Keratinocyte (primary cell): ENCODE measurements at regions not wholly inside any gene's neighbourhood (a gene's known extent, or its start where the extent isn't known, plus 50 kb on each side); places are given as distances from the start of the nearest gene placed in this dataset.

Source experiments
- DNase-seq: peaks from one replicate; pipeline ENCODE4 v3.0.0-alpha.2; 2011; ENCODE audit warnings: low read depth, missing footprints, low spot score
- FAIRE-seq: peaks from 2 replicates; lab custom pipeline; 2011; peaks lifted over from hg19 to GRCh38; lab: Jason Lieb, UNC
- H2AFZ ChIP-seq: 2 replicates; pipeline ENCODE4 v1.6.0; 2012; ENCODE audit warnings: low read length, control low read depth, inconsistent platforms; ENCODE audit not compliant: control insufficient read depth
- H3K27ac ChIP-seq: 2 replicates; pipeline ENCODE4 v1.5.1; 2011; ENCODE audit warnings: low read length; ENCODE audit not compliant: control insufficient read depth, insufficient read depth
- H3K27me3 ChIP-seq: 3 replicates; pipeline ENCODE4 v1.6.0; 2011; ENCODE audit warnings: low read length; ENCODE audit not compliant: control insufficient read depth, insufficient read depth; ENCODE audit errors: extremely low read depth
- H3K36me3 ChIP-seq, 2 experiments: 2 replicates in 1 of 2; 3 replicates in 1 of 2; pipeline ENCODE4 v1.5.1; 2011; ENCODE audit warnings: low read length in 2 of 2, mild to moderate bottlenecking in 1 of 2; ENCODE audit not compliant: control insufficient read depth in 2 of 2, insufficient read depth in 2 of 2; ENCODE audit errors: extremely low read depth in 1 of 2
- H3K4me1 ChIP-seq: 3 replicates; pipeline ENCODE4 v1.5.1; 2011; ENCODE audit warnings: low read length; ENCODE audit not compliant: control insufficient read depth, insufficient read depth; ENCODE audit errors: extremely low read depth
- H3K4me2 ChIP-seq: 3 replicates; pipeline ENCODE4 v1.6.0; 2011; ENCODE audit warnings: low read depth, low read length; ENCODE audit not compliant: control insufficient read depth, insufficient read depth; ENCODE audit errors: extremely low read depth
- H3K4me3 ChIP-seq, 3 experiments: fragments of 200-600 bp in 1 of 3; sonication (generic) in 1 of 3; 2 replicates in 2 of 3; 3 replicates in 1 of 3; pipeline ENCODE4 v1.5.1; 2011 to 2016; ENCODE audit warnings: low read length in 3 of 3, mild to moderate bottlenecking in 3 of 3, control low read depth in 2 of 3, inconsistent platforms in 1 of 3, low read depth in 1 of 3, mixed read lengths in 1 of 3, mixed run types in 1 of 3, moderate library complexity in 1 of 3; ENCODE audit not compliant: control insufficient read depth in 2 of 3, insufficient read depth in 2 of 3; ENCODE audit errors: extremely low read depth in 1 of 3
- H3K79me2 ChIP-seq: 2 replicates; pipeline ENCODE4 v1.6.0; 2012; ENCODE audit warnings: low read length; ENCODE audit not compliant: control insufficient read depth, insufficient read depth
- H3K9ac ChIP-seq: 3 replicates; pipeline ENCODE4 v1.6.0; 2011; ENCODE audit warnings: low read length; ENCODE audit not compliant: control insufficient read depth, insufficient read depth; ENCODE audit errors: extremely low read depth
- H3K9me1 ChIP-seq: 3 replicates; pipeline ENCODE4 v1.6.0; 2011; ENCODE audit warnings: low read length; ENCODE audit not compliant: control insufficient read depth, insufficient read depth; ENCODE audit errors: extremely low read depth
- H3K9me3 ChIP-seq: 2 replicates; pipeline ENCODE4 v1.5.1; 2012; ENCODE audit warnings: low read depth, low read length; ENCODE audit not compliant: control insufficient read depth
- H4K20me1 ChIP-seq: 3 replicates; pipeline ENCODE4 v1.6.0; 2011; ENCODE audit warnings: low read length; ENCODE audit not compliant: control insufficient read depth, insufficient read depth; ENCODE audit errors: extremely low read depth
- EZH2 ChIP-seq: IDR thresholded peaks from one replicate; pipeline ENCODE4 v1.6.1; 2012; ENCODE audit warnings: inconsistent platforms, mild to moderate bottlenecking, low read length, moderate library complexity
- dilution Hi-C: fragments of 300-500 bp; cut with MboI; formaldehyde crosslinking; loops from one replicate; pipeline ENCODE4 v1.7.0; 2020; ENCODE audit warnings: low sequenced_read_pairs; ENCODE audit not compliant: extremely low pct_ligation_motif_present
- TF ChIP-seq, protein P1 (sequence below), 3 experiments: IDR thresholded peaks in 1 of 3; conservative IDR thresholded peaks in 1 of 3; optimal IDR thresholded peaks in 1 of 3; 2 replicates in 2 of 3; 3 replicates in 1 of 3; pipeline versions ENCODE3 to v1.5.1; 2011; ENCODE audit warnings: low read length in 3 of 3, mild to moderate bottlenecking in 3 of 3, moderate library complexity in 2 of 3, control low read depth in 1 of 3, inconsistent platforms in 1 of 3; ENCODE audit not compliant: insufficient read depth in 2 of 3; ENCODE audit errors: extremely low read depth in 1 of 3

DNA sequence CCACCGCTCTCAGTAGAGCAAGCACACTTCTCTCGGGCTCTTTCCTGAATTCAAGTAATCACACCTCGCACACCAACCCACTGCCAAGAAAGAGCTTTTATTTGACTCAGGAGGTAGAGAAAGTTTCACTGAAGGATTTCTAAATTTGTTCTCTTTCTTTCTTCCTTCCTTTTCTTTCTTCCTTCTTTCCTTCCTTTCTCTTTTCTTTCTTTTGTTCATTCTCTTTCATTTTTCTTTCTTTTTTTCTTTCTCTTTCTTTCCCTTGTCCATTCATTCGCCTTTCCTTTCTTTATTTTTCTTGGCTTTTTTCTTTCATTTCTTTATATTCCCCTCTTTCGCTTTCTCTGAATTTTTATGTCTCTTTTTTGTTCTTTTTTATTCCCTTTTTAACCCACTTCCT lies 300.1 kb downstream of the ENC1 start:
- no peak overlapping the region for H2AFZ ChIP-seq
- H3K9me3 ChIP-seq = no peaks in the 10 kb centered on the region
- FAIRE-seq = no peak
- no peaks in the 10 kb centered on the region for H3K36me3 ChIP-seq
- H3K4me1 ChIP-seq = peaks cover 14% of the 10 kb centered on the region
- DNase-seq = no peak
- dilution Hi-C loops = no loop called here
- no peaks in the 10 kb centered on the region for H3K79me2 ChIP-seq
- H3K27me3 ChIP-seq = no peaks in the 10 kb centered on the region
- TF ChIP-seq, protein P1, sequence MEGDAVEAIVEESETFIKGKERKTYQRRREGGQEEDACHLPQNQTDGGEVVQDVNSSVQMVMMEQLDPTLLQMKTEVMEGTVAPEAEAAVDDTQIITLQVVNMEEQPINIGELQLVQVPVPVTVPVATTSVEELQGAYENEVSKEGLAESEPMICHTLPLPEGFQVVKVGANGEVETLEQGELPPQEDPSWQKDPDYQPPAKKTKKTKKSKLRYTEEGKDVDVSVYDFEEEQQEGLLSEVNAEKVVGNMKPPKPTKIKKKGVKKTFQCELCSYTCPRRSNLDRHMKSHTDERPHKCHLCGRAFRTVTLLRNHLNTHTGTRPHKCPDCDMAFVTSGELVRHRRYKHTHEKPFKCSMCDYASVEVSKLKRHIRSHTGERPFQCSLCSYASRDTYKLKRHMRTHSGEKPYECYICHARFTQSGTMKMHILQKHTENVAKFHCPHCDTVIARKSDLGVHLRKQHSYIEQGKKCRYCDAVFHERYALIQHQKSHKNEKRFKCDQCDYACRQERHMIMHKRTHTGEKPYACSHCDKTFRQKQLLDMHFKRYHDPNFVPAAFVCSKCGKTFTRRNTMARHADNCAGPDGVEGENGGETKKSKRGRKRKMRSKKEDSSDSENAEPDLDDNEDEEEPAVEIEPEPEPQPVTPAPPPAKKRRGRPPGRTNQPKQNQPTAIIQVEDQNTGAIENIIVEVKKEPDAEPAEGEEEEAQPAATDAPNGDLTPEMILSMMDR (optimal IDR thresholded peaks at IDR 0.05 in 1 of 3, IDR thresholded peaks at IDR 0.05 in 1 of 3, conservative IDR thresholded peaks at IDR 0.05 in 1 of 3; ENCODE audit: extremely low read depth in 1 of 3, insufficient read depth in 2 of 3, low read length in 3 of 3) = no peak
- no peak for TF ChIP-seq EZH2
- H3K4me2 ChIP-seq = no peak overlapping the region
- no peak overlapping the region for H3K9ac ChIP-seq
- H4K20me1 ChIP-seq = no peaks in the 10 kb centered on the region
- H3K9me1 ChIP-seq = no peaks in the 10 kb centered on the region
- no peak overlapping the region for H3K4me3 ChIP-seq
- no peak overlapping the region for H3K27ac ChIP-seq

GRCh38 chr5:74337984-74338310 lies 302.6 kb downstream of the ENC1 start:
- Histone ChIP-seq H3K4me1 (peaks cover 5% of the 10 kb centered on the region), H3K4me2 (no peak overlapping the region), H2AFZ (no peak overlapping the region), H3K79me2 (no peaks in the 10 kb centered on the region), H3K9ac (no peak overlapping the region), H3K36me3 (no peaks in the 10 kb centered on the region), H3K9me3 (no peaks in the 10 kb centered on the region), H3K9me1 (no peaks in the 10 kb centered on the region), H3K4me3 (no peak overlapping the region), H4K20me1 (no peaks in the 10 kb centered on the region), H3K27ac (no peak overlapping the region), H3K27me3 (no peaks in the 10 kb centered on the region)
- no peak for DNase-seq
- TF ChIP-seq, protein P1 (optimal IDR thresholded peaks at IDR 0.05 in 1 of 3, IDR thresholded peaks at IDR 0.05 in 1 of 3, conservative IDR thresholded peaks at IDR 0.05 in 1 of 3; ENCODE audit: extremely low read depth in 1 of 3, insufficient read depth in 2 of 3, low read length in 3 of 3) = no peak
- no peak for TF ChIP-seq EZH2
- no peak for FAIRE-seq
- dilution Hi-C loops = no loop called here
